Fibroblast of the aortic adventitia (primary cell): ENCODE measurements at regions not wholly inside any gene's neighbourhood (a gene's known extent, or its start where the extent isn't known, plus 50 kb on each side); places are given as distances from the start of the nearest gene placed in this dataset.

Experiments used
- DNase-seq: peaks from one replicate; pipeline ENCODE4 v3.0.0-alpha.2; 2010; ENCODE audit warnings: low read depth
- H3K4me3 ChIP-seq: 2 replicates; pipeline ENCODE4 v1.5.1; 2011; ENCODE audit warnings: low read depth, mild to moderate bottlenecking, control low read depth, low read length, moderate library complexity
- CTCF ChIP-seq: IDR thresholded peaks from 2 replicates; pipeline ENCODE4 v1.5.1; 2011; ENCODE audit warnings: mild to moderate bottlenecking, low read length, control low read depth, inconsistent platforms; ENCODE audit not compliant: insufficient read depth

GRCh38 chr13:107170270-107170931, 602.5 kb upstream of the ARGLU1 start:
- no peak overlapping the region for H3K4me3 ChIP-seq
- no peak for TF ChIP-seq CTCF
- DNase-seq: no peak

GRCh38 chr13:107157271-107157670, 589.3 kb upstream of the ARGLU1 start:
- DNase-seq: peak; percentile 36
- H3K4me3 ChIP-seq: no peak overlapping the region
- TF ChIP-seq CTCF: no peak

- DNase-seq: no peak
- H3K4me3 ChIP-seq: no peak overlapping the region
- TF ChIP-seq CTCF: no peak
Observed at GRCh38 chr13:107144432-107144831, 576.5 kb upstream of the ARGLU1 start.

- no peak for TF ChIP-seq CTCF
- DNase-seq: no peak
- no peak overlapping the region for H3K4me3 ChIP-seq
Observed at GRCh38 chr13:107141767-107142166, 573.8 kb upstream of the ARGLU1 start.

GRCh38 chr13:107139006-107139405, 571.1 kb upstream of the ARGLU1 start:
- DNase-seq: no peak
- no peak for TF ChIP-seq CTCF

GRCh38 chr13:107138486-107138885, 570.5 kb upstream of the ARGLU1 start:
- TF ChIP-seq CTCF: no peak
- H3K4me3 ChIP-seq: no peak overlapping the region
- no peak for DNase-seq

More at GRCh38 chr13:107139006-107139405, 571.1 kb upstream of the ARGLU1 start:
- H3K4me3 ChIP-seq: no peak overlapping the region

GRCh38 chr13:107133950-107134349, 566.0 kb upstream of the ARGLU1 start:
- DNase-seq: no peak
- H3K4me3 ChIP-seq: no peak overlapping the region
- TF ChIP-seq CTCF: no peak
